Activated T-cell treated with anti-CD3 and anti-CD28 coated beads for 4 hours (primary cell): ENCODE measurements at regions not wholly inside any gene's neighbourhood (a gene's known extent, or its start where the extent isn't known, plus 50 kb on each side); places are given as distances from the start of the nearest gene placed in this dataset.

Source experiments
- DNase-seq: peaks from one replicate; pipeline ENCODE4 v3.0.0-alpha.2; 2020

DNA sequence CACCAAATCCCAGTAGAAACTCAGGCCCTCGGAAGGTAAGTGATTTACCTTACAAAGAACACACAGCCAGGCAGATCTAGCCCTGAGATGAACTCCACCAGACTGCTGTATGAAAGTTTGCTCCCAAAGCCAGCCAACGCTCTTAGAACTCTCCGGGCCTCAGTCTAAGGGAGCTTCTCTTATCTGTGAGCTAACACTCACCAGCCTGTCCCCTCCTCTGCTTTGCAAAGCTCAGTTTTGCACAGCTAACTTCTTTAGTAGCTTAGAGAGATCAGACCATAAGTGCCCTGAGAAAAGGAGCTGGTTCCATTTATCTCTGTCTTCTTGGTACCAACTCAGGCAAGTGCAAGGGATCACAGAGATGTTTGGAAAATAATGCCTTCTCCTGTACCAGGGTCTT lies 195.8 kb upstream of the JUN start:
- no peak for DNase-seq

DNA sequence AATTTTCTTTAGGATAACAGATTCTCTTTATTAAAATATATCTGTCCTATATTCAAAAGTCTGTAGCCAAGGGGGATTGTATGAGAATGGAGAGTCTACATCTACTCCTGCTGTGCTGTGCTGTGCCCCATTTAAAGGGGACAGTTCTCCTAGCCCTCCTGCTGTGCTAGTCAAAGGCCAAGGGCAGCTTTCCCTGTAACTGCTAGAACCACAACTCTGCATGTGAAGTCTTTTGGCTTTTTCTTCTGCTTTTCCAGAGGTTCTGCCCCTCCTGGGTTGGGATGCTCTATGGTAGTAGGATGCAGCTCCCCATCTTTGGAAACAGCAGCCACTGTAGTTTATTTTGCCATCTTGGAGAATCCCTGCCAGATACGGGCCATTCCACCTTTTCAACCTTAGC lies 197.5 kb upstream of the JUN start:
- DNase-seq: no peak

DNA sequence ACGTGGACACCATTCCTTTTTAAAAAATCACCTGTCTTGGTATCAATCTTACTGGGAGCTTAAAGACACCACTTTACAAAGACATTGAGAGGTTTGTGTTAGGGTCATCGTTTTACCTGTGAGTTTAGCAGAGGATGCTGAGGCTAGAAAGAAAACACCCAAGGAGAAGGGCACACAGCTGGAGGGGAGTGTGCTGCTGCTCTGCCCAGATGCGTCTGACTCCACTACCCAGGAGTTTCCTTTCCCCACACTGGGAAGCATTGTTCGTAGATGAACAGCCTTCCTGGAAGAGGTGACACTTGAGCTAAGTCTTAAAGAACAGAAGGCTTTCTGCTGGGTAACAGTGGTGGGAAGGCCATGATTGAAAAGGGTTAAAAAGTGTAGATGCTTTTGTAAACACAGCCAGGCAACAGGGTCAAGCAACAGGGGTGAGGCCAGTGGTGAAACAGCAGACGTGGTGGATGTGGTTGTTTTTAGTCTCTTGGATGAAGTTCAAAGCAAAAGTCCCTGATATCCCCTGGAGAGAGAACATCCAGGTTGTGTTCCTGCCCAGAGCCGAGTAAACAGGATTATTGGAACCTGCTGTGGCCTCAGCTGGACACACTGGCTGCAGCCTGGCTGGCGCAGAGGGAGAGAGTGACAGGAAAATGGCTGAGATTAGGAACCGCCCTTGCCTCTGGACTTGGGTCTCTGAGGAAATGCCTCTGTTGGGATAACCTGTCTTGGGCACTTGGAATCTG lies 198.6 kb upstream of the JUN start:
- no peak for DNase-seq

DNA sequence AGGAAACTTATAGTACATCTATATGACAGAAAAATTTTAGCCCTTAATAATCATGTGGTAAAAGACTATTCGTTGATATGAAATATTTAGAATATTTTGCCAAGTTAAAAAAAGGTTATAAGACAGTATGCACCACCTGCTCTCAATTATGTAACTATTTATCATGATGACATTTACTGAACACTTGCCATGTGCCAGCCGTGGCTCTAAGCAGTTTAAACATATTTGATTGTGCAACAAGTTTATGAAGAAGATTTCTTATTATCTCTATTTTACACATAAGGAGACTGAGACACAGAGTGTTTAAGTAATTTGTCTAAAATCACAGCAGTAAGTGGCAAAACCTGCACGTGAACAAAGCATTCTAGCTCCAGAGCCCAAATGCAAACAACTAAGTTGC lies 199.3 kb upstream of the JUN start:
- no peak for DNase-seq

DNA sequence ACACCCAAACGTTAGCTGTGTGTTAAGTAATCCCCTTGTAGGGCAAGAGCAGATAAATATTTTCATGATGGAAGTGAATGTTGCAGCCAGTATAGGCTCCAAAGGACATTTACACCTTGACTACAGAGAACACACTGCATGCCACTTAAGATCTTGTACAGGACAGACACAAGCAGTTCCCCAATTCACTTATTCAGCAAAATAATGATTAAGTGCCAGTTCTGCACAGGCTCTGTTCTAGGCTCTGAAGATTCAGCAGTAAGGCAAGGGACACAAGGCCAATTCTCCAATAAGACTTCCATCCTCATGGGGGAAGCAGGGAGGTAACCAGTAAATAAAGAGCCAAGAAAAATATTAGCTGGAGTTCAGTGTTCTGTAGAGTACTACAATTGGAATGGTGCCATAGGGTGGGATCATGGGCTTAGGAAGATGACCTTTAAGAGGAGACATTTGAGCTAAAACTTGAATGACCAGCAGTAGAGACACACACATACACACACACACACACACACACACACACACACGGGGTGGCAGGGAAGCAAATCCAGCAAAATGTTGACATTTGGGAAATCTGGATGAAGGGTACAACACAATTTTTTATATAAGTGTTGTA lies 199.9 kb upstream of the JUN start:
- DNase-seq: no peak

DNA sequence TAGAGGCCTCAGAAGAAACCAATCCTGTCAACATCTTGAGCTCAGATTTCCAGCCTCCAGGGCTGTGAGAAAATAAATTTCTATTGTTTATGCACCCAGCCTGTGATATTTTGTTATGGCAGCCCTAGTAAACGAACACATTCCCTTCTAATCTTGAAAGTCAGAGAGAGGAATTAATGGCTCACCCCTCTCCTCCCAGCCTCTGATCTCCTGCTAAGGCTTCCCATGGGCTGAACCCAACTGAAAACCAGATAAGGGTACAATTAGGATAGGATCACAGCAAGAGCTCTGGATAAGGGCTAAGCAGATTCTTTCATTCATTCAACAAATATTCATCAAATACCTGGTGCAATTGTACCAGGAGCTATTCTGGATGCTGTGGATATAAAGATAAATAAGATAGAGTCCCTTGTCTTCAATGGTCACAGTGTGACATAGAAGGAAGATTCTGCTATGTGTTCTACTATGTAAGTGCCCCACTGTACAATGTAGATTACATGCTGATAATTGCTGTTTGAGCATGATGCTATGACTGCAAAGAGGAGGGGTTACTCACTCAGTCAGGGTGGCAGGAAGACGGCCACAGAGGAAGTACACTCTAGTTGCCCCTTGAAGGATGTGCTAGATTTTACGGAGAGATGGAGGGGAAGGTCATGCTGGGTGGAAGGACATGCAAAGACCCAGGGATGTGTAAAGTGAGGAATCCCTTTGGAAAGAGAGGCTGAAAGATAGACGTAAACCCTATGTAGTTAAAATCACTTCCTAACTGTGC lies 203.3 kb upstream of the JUN start:
- DNase-seq: no peak

DNA sequence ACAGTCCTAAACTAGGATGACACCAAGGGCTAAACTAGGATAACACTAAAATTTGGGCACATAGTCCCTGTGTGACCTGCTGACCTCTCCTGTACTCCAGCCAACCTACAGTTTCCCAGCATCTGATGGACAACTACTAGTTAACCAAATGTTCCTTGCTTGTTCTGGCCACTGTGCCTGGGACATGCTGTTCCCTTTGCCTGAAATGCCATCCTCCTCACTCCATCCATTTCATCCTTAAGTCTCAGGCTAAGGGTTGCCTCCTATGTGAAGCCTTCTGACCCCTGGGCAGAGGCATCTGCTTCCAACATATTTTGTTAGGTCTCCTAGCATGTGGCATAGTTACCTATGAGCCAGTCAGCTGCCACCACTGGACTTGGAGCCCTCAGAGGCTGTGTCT lies 204.9 kb upstream of the JUN start:
- DNase-seq: no peak

DNA sequence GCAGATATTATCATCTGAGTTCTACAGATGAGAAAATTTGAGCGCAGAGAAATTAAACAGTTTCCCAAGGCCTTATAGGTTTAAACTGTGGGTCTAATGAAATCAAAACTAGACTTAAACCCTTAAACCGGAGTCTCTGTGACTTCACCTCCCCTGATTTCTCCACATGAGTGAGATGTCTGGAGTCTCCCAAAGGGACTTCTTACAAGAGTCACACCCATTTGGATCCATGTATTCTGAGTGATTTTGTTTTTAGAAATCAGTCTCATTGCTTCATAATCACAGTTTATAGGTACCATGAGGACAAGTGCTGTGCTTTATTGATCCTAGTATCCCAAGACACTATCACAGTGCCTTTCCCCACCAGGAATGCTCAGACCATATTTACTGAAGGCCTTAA lies 206.0 kb upstream of the JUN start:
- DNase-seq: no peak

DNA sequence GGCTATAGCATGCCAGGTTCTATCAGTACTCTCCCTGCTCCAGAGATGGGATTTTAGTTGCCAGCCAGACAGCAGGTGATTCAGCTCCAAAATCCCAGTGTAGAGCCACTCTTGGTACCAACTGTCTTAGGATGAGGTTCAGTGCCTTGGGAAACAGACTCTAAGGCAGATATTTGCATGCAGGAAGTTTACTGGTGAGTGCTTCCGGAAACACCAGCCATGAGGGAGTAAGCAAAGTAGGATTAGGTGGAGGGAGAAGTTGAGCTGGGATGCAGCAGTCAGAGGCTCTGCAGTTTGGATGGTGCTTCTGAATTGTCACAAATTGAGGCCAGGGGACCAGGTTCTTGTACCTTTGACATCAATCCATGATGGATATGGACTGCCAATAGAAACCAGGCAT lies 207.5 kb upstream of the JUN start:
- no peak for DNase-seq

DNA sequence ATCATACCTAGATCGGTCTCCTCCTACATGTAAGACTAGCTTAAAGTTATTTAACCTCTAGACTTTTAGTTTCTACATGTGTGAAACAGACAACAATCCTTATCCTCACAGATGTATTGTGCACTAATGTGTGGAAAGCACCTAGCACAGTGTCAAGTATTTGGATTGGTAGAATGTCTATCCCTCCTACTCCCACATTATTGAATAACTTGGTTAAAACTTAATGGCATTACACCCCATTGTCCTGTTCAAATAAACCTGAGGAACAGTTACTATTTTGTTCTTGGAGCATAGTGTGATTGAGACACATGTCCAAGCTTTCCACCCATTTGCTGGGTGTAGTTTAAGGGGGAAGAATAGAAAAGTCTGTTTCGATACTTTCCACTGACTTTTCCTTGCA lies 208.8 kb upstream of the JUN start:
- no peak for DNase-seq

DNA sequence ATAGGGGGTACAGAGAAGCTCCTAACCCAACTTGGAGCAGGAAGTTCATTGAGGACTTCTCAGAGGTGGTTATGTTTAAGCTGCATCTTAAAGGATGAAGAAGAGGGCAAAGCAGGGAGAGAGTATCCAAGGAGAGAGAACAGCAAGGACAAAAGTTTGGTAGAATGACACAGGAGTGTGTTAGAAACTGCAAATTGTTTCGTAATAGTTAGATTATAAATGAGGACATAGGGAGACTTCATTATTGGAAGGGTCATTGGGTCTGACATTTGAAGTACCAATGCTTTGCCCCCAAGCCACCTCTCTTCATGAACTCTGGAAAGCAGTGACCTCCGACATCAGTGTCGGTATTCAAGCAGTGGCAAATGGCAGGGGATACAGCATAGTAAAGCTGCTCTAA lies 209.6 kb upstream of the JUN start:
- no peak for DNase-seq

DNA sequence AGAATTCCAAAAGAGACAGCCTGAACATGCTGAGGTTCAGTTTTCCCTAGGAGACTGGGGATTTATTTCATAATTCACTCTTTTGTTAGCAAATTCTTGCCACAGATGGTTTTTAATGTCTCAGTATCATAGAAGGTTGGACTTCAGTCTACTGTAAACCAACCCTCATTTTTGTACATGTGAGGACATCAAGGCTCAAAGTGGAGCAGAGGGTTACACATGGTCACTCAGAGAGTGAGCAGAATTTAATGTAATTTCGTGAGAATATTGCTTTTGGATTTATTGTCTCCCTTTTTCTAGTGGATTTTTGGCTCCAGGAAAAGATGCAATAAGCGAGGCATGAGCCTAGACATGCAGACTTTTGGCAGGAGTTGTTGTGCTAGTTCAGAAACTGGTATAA lies 210.8 kb upstream of the JUN start:
- DNase-seq: no peak

DNA sequence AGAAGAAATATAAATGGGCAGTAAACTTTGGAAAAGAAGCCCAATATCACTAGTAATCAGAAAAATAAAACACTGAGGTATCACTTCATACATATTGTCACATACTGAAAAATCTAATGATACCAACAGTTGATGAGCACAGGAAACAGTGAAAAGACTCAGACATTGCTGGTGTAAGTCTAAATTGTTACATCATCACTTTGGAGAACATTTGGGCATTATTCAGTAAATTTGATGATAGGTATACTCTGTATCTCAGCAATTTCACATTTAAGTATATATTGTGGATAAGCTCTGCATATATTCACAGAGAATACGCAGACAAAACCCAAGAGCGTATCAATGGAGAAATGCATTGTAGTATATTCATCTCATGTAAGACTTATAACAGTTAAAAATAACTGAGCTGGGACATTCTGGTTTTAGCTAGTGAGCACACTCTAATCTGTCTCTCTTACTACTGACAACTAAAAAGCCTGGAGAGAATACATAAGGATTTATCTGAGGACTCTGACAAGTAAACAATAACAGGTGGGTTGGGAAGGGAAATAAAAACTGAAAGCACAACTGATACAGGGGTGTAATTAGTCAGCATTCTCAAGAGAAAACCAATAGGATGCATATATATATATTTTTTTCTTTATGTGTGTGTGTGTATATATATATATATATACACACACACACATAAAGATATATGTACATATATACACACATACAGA lies 212.7 kb upstream of the JUN start:
- no peak for DNase-seq

DNA sequence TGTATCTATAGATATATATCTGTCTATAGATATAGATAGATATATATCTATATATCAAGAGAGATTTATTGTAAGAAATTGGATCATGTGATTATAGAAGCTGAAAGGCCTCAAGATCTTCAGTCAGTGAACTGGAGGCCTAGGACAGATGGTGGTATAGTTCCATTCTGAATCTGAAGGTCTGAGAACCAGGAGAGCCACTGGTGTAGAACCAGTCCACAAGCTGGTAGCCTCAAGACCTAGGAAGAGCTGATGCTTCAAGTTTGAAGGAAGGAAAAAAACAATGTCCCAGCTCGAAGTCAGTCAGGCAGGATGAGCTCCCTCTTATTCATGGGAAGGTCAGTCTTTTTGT lies 213.2 kb upstream of the JUN start:
- no peak for DNase-seq

DNA sequence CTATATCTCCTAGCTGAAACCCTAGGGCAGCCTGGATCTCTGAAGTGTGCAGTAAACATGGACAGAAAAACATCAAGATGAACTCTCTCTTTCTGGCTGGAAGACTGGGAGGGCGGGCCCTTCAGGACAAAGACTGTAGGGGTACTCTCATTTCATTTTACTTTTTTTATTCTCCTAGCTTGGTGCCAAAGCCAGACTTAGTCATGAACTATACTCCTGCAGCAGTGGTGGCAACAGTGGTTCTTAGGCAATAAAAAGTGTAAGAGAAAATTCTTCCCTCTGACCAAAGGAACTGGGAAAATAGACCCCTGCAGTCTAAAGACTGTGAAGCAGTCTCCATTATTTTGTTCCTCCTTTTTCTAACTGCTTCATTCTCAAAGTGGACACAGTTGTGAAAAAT lies 213.8 kb upstream of the JUN start:
- no peak for DNase-seq

DNA sequence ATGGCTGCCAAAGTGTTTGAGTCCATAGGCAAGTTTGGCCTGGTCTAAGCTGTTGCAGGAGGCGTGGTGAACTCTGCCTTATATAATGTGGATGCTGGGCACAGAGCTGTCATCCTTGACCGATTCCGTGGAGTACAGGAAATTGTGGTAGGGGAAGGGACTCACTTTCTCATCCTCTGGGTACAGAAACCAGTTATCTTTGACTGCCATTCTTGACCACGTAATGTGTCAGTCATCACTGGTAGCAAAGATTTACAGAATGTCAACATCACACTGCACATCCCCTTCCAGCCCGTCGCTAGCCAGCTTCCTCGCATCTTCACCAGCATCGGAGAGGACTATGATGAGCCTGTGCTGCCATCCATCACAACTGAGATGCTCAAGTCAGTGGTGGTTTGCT lies 215.8 kb upstream of the JUN start:
- no peak for DNase-seq

DNA sequence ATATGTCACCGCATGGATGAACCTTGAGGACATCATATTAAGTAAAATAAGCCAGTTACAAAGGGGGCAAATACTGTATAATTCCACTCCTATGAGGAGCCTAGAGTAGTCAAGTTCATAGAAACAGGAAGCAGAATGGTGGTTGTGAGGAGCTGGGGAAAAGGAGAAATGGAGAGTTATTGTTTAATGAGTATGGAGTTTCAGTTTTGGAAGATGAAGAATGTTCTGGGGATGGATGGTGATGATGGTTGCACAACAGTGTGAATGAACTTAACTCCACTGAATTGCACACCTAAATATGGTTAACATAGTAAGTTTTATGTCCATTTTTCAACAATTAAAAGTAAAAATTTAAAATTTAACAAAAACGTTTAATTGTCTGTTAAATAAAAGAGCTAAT lies 220.9 kb upstream of the JUN start:
- no peak for DNase-seq

DNA sequence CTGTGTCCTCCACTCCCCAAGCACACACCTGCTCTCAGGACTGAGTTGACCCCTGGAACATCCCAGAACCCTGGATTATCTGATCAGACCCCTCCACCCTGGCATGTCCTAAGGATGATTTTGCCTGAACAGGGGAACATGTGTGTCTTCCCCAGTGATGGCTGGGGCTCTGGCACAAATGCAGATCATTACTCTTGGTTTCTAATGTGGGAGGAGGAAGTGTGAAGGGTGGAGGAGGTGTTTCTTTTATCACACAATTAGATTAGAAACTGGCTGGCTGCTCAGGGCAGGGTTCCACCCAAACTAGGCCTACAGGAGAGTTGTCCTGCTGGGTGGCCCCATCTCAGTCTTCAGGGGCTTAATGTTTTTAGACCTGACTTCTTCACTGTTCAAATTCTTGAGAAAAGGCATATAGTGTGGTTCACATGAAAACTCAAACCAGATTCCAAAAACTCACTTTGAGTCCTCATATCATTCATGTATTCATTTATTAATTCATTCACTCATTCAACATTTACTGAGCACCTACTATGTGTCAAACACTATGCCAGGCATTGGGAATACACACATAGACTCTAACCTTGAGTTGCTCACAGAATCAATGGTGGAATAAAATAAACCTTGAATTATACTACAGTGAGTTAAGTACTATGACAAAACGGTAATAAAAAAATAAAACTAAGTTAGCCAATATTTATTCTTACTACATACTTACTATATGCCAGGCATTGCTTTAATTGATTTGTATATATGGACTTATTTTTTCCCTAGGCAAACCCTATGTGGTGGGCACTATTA lies 221.8 kb upstream of the JUN start:
- no peak for DNase-seq

DNA sequence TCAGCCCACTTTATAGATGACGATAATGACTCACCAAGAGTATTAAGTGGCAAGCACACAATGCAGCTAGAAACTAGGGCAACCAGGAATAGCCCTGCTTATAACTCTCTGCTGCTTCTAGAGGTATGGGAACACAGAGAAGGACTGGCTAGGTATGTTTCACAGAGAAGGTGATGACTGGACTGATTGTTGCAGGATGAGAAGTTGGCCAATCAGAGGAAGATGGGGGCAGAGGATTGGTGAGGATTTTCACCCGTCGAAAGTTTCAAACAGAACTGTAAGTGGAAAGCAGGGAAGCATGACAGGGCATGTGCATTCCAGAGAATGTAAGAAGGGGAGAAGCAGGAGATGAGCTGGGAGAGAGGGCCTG lies 222.4 kb upstream of the JUN start:
- DNase-seq: no peak

DNA sequence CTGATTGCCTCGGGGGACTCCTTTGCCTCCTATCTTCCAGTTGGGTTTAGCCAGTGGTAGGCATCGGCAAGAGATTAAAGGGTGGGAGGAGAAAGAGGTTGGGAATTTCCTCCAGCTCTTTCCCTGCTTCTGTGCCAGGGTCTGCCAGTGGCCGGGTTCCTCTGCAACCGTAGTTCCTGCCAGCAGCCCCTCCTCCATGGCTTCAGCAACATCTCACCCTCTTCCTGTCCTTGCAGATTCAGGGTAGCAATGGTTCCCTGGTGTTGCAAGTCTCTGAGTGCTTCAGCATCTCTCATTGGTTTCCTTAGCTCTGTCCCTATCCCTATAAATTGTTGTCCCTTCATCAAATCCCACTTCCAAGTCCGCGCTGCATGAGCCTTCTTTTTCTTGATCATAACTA lies 223.1 kb upstream of the JUN start:
- no peak for DNase-seq

DNA sequence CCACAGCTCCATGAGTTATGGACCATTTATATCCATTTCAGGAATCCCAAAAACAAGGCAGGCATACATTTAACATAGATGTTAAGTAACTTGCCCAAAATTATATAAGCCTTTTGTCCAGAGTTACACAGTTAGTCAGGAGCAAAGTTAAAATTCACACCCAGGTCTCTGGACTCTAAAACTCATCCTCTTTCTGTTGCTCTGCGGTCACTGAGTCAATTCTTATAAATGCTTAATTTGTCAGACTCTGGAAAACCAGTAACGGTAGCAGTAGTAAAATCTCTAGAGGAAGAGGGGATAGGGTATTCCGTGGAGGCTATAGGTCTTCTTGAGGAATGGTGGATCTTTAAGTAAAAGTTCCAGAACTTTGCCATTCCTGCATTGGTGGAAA lies 223.6 kb upstream of the JUN start:
- DNase-seq: no peak

DNA sequence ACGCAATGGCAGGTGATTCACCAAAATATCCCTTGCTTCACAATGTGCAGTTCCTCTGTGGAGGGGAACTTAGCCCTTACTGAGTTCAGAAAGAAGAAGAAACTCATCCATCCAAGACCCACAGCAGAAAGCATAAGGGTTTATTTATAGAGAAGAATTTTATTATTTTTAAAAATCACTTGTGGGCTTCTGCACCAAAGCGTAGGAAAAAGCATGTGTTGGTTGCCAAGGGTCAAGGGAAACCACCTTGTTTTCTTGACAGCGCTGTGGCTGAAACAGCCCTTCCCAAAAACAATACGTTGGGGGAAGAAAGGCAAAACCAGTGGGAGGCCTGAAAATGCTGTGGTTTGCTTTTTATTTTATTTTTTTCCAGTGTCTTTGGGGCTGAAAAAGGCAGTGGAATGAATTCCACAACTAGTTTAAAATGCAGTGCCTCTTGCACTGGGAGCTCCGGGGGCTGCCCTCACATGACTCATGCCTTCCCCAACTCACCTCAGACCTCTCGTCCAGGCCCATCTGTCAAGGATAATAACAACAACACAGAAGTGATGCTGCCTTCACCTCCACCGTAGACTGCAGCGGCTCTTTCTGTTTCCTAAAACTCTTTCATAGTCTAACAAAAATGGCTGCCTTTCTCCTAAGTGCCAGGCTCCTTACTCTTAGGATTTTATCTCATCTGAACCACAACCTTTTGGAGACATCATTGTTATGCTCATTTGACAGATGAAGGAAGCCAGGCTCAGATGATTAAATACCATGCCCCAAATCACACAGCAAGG lies 224.2 kb upstream of the JUN start:
- DNase-seq: no peak
